ENCODE measurements at regions not wholly inside any gene's neighbourhood (a gene's known extent, or its start where the extent isn't known, plus 50 kb on each side); places are given as distances from the start of the nearest gene placed in this dataset.
"Not testable (repeated sequence)": the region's sequence is repeated elsewhere in the genome, so short reads cannot be mapped to it uniquely, and the experiment has no call there.

GRCh38 chr4:141459020-141459419 is 177.4 kb upstream of the IL15 start:
- no peak for DNase-seq (ENCODE audit: low read depth)

DNA sequence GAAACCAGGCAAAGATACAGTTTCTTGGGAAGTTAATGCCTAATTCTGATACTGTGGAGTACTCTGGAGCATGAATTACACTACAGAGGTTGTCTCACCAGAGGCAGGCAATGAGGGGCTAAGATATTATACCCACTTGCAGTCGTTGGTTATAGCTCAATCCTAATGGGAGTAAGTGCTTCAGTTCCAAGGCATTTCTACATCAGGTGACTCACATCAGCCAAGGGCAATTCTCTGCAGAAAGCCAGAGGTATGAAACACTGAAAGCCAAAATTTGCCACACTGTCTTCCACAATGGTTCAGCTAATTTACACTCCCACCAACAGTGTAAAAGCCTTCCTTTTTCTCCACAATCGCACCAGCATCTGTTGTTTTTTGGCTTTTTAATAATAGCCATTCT is 174.0 kb upstream of the IL15 start:
- DNase-seq (ENCODE audit: low read depth), result no peak

GRCh38 chr4:141463678-141464077 is 172.7 kb upstream of the IL15 start:
- DNase-seq (ENCODE audit: low read depth), result no peak

- no peak for DNase-seq (ENCODE audit: low read depth)
These were observed 172.0 kb upstream of the IL15 start for GRCh38 chr4:141464366-141464765.

DNA sequence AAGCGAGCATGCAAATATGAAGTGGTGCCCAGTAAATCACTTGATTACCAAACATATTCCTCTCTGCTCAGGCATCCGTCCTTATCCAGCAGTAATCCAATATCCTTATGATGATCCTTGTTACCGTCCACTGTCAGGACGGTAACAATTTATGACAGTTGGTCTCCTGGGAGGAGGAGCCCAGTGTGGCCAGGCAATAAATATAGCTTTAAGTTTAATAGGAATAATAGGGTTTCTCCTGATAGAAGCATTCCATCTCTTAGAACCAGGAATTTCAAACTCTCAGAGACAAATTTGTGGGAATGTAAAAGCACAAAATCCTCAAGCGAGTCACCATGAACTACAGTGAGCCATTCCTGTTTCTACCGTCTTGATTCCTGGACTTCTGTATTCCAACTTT is 171.2 kb upstream of the IL15 start:
- DNase-seq (ENCODE audit: low read depth), result no peak

GRCh38 chr4:141467225-141467624 is 169.2 kb upstream of the IL15 start:
- no peak for DNase-seq (ENCODE audit: low read depth)

DNA sequence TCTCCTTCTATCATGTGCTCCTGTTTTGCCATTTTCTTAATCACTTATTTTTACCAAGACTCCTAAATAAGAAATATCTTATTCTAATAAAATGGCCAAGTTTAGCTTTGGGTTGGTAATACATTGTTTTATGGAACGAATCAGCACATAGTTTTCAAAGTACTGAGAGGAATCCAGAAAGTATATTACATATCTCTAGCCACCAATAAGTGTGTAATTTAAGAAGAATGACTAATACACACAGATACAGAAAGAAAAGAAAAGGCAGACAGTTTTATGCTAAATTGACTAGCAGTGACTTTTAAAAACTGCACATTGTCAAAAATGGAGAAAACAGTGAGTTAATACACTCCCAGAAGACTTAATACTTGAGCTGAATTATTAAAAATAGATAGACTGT is 167.0 kb upstream of the IL15 start:
- no peak for DNase-seq (ENCODE audit: low read depth)

GRCh38 chr4:141473026-141473540 is 163.3 kb upstream of the IL15 start:
- no peak for DNase-seq (ENCODE audit: low read depth)

DNA sequence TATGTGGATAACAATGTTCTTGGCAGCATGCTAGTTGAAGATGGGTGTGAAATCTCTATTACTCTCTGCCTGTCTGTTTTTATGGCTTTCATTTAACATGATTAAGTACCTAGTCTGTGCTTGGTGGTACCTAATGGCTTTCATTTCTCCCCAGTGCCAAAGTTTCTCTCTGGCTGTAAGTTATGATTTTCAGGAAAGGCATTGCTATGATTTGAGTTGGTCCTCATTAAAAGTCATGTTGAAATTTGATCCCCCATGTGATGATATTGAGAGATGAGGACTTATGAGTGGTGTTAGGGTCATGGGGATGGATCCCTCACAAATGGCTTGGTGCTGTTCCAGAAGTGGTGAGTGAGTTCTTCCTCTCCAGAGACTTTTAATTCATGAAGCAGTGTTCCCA is 162.4 kb upstream of the IL15 start:
- no peak for DNase-seq (ENCODE audit: low read depth)

- no peak for DNase-seq (ENCODE audit: low read depth)
These were observed 155.4 kb upstream of the IL15 start for GRCh38 chr4:141480950-141481349.

DNA sequence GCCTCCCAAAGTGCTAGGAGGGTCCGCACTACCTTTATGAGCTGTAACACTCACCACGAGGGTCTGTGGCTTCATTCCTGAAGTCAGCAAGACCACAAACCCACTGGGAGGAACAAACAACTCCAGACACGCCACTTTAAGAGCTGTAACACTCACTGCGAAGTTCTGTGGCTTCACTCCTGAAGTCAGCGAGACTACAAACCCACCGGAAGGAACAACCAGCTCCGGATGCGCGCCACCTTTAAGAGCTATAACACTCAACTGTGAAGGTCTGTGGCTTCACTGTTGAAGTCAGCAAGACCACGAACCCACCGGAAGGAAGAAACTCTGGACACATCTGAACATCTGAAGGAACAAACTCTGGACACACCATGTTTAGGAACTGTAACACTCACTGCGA is 152.1 kb upstream of the IL15 start:
- not testable (repeated sequence) for DNase-seq (ENCODE audit: low read depth)

- DNase-seq (ENCODE audit: low read depth), result no peak
These were observed 149.9 kb upstream of the IL15 start for GRCh38 chr4:141486375-141486997.

GRCh38 chr4:141497627-141498026 is 138.8 kb upstream of the IL15 start:
- no peak for DNase-seq (ENCODE audit: low read depth)

- no peak for DNase-seq (ENCODE audit: low read depth)
These were observed 137.0 kb upstream of the IL15 start for GRCh38 chr4:141499261-141499853.

DNA sequence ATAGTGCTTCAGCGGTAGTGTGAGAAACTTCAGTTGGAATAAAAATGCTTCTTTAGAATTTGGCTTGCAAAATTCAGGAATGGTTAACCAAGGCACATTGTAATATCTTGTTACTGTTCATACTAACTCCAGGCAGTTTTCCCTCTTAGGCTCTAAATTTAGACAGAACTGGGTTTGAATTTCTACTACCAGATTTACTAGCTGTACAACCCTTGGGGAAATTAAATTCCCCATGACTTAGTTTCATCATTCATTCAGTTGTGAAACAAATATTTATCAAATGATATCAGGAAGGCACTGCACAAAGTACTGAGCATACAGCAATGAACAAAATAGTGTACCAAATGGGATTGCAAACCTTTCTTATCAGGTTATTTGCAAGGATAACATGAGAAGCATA is 135.0 kb upstream of the IL15 start:
- DNase-seq (ENCODE audit: low read depth), result no peak

DNA sequence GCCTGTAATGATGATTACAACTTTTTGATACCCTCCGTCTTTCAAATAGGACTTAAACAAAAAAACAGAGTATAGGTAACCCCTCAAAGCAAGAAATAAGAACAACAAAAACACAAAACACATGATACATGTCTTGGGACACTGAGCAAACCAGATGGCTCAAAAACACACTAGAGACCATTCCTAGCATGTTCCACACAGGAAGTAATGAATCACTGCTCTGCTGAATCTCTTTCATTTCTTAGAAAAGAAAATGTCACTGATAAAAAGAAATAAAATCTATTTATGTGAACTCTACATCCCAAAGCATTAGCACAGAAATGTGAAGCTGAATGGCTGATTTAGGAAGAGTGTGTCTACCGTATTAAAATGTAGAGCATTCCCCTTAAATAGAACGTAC is 134.5 kb upstream of the IL15 start:
- DNase-seq (ENCODE audit: low read depth), result no peak

DNA sequence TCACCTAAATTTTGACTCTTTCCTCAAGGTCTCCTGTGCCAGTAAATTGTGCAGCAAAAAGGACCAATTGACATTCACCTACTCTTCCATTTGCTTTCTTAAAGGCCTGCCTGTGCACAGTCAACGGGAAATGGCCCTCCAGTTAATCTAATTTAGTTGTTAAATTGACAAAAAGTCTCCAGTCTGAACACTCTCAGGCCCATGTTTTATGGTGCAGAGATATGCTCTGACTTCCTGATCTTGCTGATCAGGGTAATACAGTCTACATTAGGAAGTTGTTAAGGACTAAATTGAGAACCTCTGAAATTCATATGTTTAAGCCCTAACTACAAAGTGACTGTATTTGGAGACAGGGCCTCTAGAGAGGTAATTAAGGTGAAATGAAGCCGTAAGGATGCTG is 133.6 kb upstream of the IL15 start:
- no peak for DNase-seq (ENCODE audit: low read depth)

- no peak for DNase-seq (ENCODE audit: low read depth)
These were observed 133.1 kb upstream of the IL15 start for GRCh38 chr4:141503260-141503659.

DNA sequence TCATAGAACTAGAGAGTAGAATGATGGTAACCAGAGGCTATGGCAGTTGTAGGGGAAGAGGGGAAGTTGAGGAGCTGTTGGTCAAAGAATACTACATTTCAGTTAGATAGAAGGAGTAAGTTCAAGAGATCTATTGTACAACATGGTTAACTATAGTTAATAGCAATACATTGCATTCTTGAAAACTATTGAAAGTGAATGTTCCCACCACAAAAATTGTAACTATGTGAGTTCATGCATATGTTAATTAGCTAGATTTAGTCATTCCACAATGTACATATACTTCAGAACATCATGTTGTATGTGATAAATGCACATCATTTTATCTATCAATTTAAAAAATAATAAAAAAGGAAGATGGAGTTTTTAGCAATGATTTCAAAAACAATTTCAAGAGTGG is 125.3 kb upstream of the IL15 start:
- DNase-seq (ENCODE audit: low read depth), result no peak

DNA sequence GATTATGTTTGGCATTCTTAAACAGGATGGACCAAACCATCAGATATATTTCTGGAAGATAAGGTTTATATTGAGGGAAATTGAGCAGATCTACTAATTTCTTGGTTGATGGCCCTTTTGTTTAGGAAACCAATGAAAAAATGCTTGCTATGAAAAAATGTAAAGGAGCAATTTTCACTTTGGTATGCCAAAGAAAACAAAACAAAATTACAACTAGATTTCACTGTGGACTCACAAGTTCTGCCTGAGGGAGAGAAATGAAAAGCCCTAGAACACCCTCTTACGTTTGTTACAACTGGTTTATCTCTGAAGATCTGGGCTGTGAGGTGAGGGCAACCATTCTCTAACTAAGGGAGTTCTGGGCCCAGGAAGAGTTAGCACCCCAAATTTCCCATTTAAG is 122.5 kb upstream of the IL15 start:
- no peak for DNase-seq (ENCODE audit: low read depth)

DNA sequence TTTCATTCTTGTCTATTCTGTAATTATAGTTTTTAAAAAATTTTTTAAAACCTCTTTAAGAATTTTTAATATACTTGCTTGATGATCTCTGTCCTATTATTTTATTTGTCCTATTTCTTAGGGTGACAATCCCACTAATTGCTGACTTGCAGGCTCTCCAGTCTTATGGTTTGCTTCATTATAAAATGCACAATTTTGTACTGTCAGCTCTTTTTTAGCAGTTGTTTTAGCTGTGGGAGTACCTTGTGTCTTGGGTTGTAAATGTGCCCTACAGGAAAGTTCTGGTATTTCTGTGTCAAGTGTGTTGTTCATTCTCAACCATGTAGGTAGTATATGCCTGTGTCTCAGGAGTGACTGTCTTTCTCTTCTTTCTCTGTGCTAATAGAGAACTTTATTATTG is 118.2 kb upstream of the IL15 start:
- DNase-seq (ENCODE audit: low read depth), result no peak

DNA sequence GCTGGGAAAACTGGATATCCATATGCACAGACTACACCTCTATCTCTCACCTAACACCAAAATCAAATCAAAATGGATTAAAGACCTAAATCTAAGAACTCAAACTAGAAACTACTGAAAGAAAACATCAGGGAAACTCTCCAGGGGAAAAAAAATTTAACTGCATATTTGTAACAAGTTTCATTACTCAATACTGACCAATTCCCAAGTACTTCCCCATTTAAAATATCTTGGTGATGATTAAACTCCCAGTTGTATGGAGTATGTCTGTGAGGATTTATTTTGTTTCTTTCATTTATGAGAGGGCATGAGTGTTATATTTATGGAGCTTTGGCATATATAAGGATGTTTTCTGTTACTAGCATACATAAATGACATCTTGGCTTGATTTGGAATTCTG is 112.3 kb upstream of the IL15 start:
- DNase-seq (ENCODE audit: low read depth), result no peak

DNA sequence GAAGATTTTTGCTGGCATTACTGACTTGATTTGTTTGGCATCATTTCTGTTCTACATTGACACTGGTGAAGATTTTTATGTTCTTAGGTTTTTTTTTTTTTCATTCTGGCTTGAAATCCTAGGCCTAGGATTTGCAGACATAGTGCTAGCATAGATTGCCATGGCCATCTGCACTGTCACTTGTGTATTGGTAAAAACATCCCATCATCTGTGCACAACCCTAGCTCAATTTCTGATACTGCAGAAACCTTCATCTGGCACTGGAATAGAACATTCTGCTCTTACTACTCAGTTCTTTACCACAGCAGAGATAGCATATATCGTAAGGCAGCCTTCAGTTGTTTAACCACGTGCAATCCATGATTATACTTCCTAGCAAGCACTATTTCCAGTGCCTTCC is 111.5 kb upstream of the IL15 start:
- DNase-seq (ENCODE audit: low read depth), result no peak

- no peak for DNase-seq (ENCODE audit: low read depth)
These were observed 105.8 kb upstream of the IL15 start for GRCh38 chr4:141530627-141531026.

All from stimulated activated CD8-positive, alpha-beta memory T cell treated with anti-CD3 and anti-CD28 coated beads, Interleukin-12 subunit alpha, Interleukin-12 subunit beta, amount 100 ng/mL, for 1 hour (primary cell).